CD4-positive, alpha-beta T cell (primary cell): ENCODE measurements at regions not wholly inside any gene's neighbourhood (a gene's known extent, or its start where the extent isn't known, plus 50 kb on each side); places are given as distances from the start of the nearest gene placed in this dataset.

Experiments
- ATAC-seq: fragments of 200-7000 bp; cut with Tn5 transposase; one replicate; pipeline ENCODE4 v1.10.0; 2022; ENCODE audit warnings: mild to moderate bottlenecking; ENCODE audit not compliant: poor library complexity
- CTCF ChIA-PET: fragments of 350-600 bp; sonication (Branson Sonifier 250); formaldehyde crosslinking; loops from one replicate; lab custom pipeline; 2021; ENCODE audit warnings: antibody characterized with exemption, inconsistent platforms; lab: Charles Lee
- POLR2A ChIA-PET: fragments of 350-600 bp; sonication (Branson Sonifier 250); formaldehyde crosslinking; loops from one replicate; lab custom pipeline; 2021; ENCODE audit warnings: antibody characterized with exemption, inconsistent platforms; lab: Charles Lee
- DNase-seq, 14 experiments: peaks; one replicate each; pipeline ENCODE4 v3.0.0-alpha.2; 2013 to 2020; ENCODE audit warnings: mixed read lengths in 2 of 14
- H3K27ac ChIP-seq, 2 donors: one replicate each; pipeline versions ENCODE4 v1.5.1 to v1.7.0; 2013; ENCODE audit warnings: low read length in 2 of 2, low read depth in 1 of 2, mild to moderate bottlenecking in 1 of 2
- H3K27me3 ChIP-seq, 2 experiments: 1 replicate in 1 of 2; 2 replicates in 1 of 2; pipeline versions ENCODE4 v1.6.1 to v1.7.0; 2013; ENCODE audit warnings: low read length in 2 of 2, control low read depth in 1 of 2, mild to moderate bottlenecking in 1 of 2, moderate library complexity in 1 of 2; ENCODE audit not compliant: insufficient read depth in 2 of 2, control insufficient read depth in 1 of 2
- H3K36me3 ChIP-seq: one replicate; pipeline ENCODE4 v1.6.1; 2013; ENCODE audit warnings: low read length, control low read depth; ENCODE audit not compliant: insufficient read depth
- H3K4me1 ChIP-seq: one replicate; pipeline ENCODE4 v1.6.1; 2013; ENCODE audit warnings: low read length, control low read depth; ENCODE audit not compliant: insufficient read depth
- H3K4me3 ChIP-seq: one replicate; pipeline ENCODE4 v1.5.1; 2013; ENCODE audit warnings: mild to moderate bottlenecking, low read length, moderate library complexity
- H3K9me3 ChIP-seq, 2 experiments: 1 replicate in 1 of 2; 2 replicates in 1 of 2; pipeline versions ENCODE4 v1.6.1 to v1.7.0; 2013; ENCODE audit warnings: low read length in 2 of 2, mild to moderate bottlenecking in 2 of 2, control low read depth in 1 of 2, moderate library complexity in 1 of 2; ENCODE audit not compliant: control insufficient read depth in 1 of 2, insufficient read depth in 1 of 2
- H3K27ac Mint-ChIP-seq: one replicate; pipeline ENCODE4 v1.8.0; 2020; ENCODE audit warnings: mixed read lengths
- H3K27me3 Mint-ChIP-seq: one replicate; pipeline ENCODE4 v1.8.0; 2021; ENCODE audit warnings: mixed read lengths
- H3K36me3 Mint-ChIP-seq: one replicate; pipeline ENCODE4 v1.8.0; 2021; ENCODE audit warnings: low read depth, mixed read lengths
- H3K4me1 Mint-ChIP-seq: one replicate; pipeline ENCODE4 v1.8.0; 2021; ENCODE audit warnings: low read depth, mixed read lengths
- H3K4me3 Mint-ChIP-seq: one replicate; pipeline ENCODE4 v1.8.0; 2020; ENCODE audit warnings: mild to moderate bottlenecking, mixed read lengths
- H3K9me3 Mint-ChIP-seq: one replicate; pipeline ENCODE4 v1.8.0; 2020; ENCODE audit warnings: mixed read lengths
- CTCF ChIP-seq: fragments of 200-600 bp; IDR thresholded peaks from one replicate; pipeline ENCODE4 v1.8.0; 2022; ENCODE audit warnings: antibody characterized with exemption, mild to moderate bottlenecking
- intact Hi-C, 2 experiments: fragments of 100-400 bp; cut with DNase I in 1 of 2; cut with micrococcal nuclease in 1 of 2; formaldehyde crosslinking; loops; one replicate each; pipeline versions ENCODE4 v1.15.1 to v1.9.0; 2023 to 2025; cut with DNase I, micrococcal nuclease

DNA sequence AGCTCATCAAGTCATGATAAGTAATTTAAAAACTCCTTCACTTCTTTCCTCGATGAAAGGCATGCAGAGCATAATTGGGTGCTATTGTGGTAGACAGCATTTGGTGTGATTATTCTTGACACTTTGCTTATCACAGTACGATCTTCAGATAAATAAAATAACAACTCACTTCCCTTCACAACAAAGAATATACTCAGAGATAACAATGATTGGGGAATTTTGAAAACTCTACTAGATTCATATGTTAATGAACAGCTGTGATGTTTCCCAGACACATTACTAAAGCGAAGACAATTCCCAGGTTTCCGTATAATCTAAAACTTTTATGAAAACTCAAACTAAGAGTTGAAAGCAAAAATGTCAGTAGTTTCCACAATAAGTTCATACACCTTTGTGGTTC lies 670.6 kb upstream of the EPHA7 start:
- Mint-ChIP-seq H3K4me1 (no peaks in the 10 kb centered on the region), H3K27ac (no peak overlapping the region), H3K9me3 (no peaks in the 10 kb centered on the region), H3K36me3 (no peaks in the 10 kb centered on the region), H3K4me3 (no peak overlapping the region), H3K27me3 (no peaks in the 10 kb centered on the region)
- Histone ChIP-seq H3K27me3 (no peaks in the 10 kb centered on the region), H3K27ac (no peak overlapping the region), H3K4me1 (no peaks in the 10 kb centered on the region), H3K36me3 (no peaks in the 10 kb centered on the region), H3K4me3 (no peak overlapping the region), H3K9me3 (peaks cover 0 to 5% of the 10 kb centered on the region in 2 experiments)
- DNase-seq (no peak), ATAC-seq (no peak)
- no peak for TF ChIP-seq CTCF
- ChIA-PET POLR2A (no interaction called here), CTCF (no interaction called here)
- intact Hi-C loops, result no loop called here

GRCh38 chr6:94088870-94089269 lies 669.5 kb upstream of the EPHA7 start:
- no peak for ATAC-seq
- H3K4me3 Mint-ChIP-seq, result no peak overlapping the region
- intact Hi-C loops, result no loop called here
- no peaks in the 10 kb centered on the region for H3K4me1 Mint-ChIP-seq
- TF ChIP-seq CTCF, result no peak
- ChIA-PET POLR2A (no interaction called here), CTCF (no interaction called here)
- Histone ChIP-seq H3K27ac (no peak overlapping the region), H3K4me1 (no peaks in the 10 kb centered on the region), H3K36me3 (no peaks in the 10 kb centered on the region), H3K9me3 (peaks cover 0 to 5% of the 10 kb centered on the region in 2 experiments), H3K4me3 (no peak overlapping the region), H3K27me3 (no peaks in the 10 kb centered on the region)
- DNase-seq, result no peak
- H3K9me3 Mint-ChIP-seq, result no peaks in the 10 kb centered on the region
- no peaks in the 10 kb centered on the region for H3K36me3 Mint-ChIP-seq
- H3K27ac Mint-ChIP-seq, result no peak overlapping the region
- H3K27me3 Mint-ChIP-seq, result no peaks in the 10 kb centered on the region

- Mint-ChIP-seq H3K27me3 (no peaks in the 10 kb centered on the region), H3K4me1 (no peaks in the 10 kb centered on the region), H3K9me3 (no peaks in the 10 kb centered on the region), H3K4me3 (no peak overlapping the region), H3K36me3 (no peaks in the 10 kb centered on the region), H3K27ac (no peak overlapping the region)
- no peak for TF ChIP-seq CTCF
- H3K4me3 ChIP-seq, result no peak overlapping the region
- H3K27me3 ChIP-seq, result no peaks in the 10 kb centered on the region
- intact Hi-C loops, result no loop called here
- no peaks in the 10 kb centered on the region for H3K4me1 ChIP-seq
- DNase-seq, result no peak
- no peak for ATAC-seq
- H3K9me3 ChIP-seq, result no peaks in the 10 kb centered on the region
- no peak overlapping the region for H3K27ac ChIP-seq
- ChIA-PET POLR2A (no interaction called here), CTCF (no interaction called here)
- H3K36me3 ChIP-seq, result no peaks in the 10 kb centered on the region
Observed at GRCh38 chr6:94074764-94075163, 655.4 kb upstream of the EPHA7 start.
